Astrocyte of the spinal cord (primary cell): ENCODE measurements at regions not wholly inside any gene's neighbourhood (a gene's known extent, or its start where the extent isn't known, plus 50 kb on each side); places are given as distances from the start of the nearest gene placed in this dataset.
"Not testable (repeated sequence)": the region's sequence is repeated elsewhere in the genome, so short reads cannot be mapped to it uniquely, and the experiment has no call there.

ENCODE experiments used
- DNase-seq: peaks from one replicate; pipeline ENCODE4 v3.0.0; 2011; ENCODE audit warnings: low read depth, low spot score
- H3K4me3 ChIP-seq: 2 replicates; pipeline ENCODE4 v1.5.1; 2011; ENCODE audit warnings: low read depth, mild to moderate bottlenecking, low read length, moderate library complexity
- CTCF ChIP-seq: IDR thresholded peaks from 2 replicates; pipeline ENCODE4 v1.5.1; 2012; ENCODE audit warnings: low read depth, mild to moderate bottlenecking, low read length, inconsistent platforms
- in situ Hi-C: cut with HindIII; loops from 2 replicates; pipeline ENCODE4 v1.10.0; 2017; ENCODE audit warnings: low sequenced_read_pairs

DNA sequence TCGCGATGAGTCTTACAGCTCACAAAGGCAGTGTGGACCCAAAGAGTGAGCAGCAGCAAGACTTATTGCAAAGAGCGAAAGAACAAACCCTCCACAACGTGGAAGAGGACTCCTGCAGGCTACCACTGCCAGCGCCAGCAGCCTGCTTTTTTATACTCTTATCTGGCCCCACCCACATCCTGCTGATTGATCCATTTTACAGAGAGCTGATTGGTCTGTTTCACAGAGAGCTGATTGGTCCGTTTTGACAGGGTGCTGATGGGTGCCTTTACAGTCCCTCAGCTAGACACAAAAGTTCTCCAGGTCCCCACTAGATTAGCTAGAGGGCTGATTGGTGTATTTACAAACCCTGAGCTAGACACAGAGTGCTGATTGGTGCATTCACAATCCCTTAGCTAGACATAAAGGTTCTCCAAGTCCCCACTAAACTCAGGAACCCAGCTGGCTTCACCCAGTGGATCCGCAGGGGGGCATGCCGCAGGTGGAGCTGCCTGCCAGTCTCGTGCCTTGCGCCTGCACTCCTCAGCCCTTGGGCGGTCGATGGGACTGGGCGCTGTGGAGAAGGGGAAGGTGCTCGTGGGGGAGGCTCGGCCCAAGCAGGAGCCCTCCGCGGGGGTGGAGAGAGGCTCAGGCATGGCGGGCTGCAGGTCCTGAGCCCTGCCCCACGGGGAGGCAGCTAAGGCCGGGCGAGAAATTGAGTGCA is 75.7 kb downstream of the QDPR start:
- DNase-seq, in situ Hi-C loops, H3K4me3 ChIP-seq: not testable (repeated sequence)

DNA sequence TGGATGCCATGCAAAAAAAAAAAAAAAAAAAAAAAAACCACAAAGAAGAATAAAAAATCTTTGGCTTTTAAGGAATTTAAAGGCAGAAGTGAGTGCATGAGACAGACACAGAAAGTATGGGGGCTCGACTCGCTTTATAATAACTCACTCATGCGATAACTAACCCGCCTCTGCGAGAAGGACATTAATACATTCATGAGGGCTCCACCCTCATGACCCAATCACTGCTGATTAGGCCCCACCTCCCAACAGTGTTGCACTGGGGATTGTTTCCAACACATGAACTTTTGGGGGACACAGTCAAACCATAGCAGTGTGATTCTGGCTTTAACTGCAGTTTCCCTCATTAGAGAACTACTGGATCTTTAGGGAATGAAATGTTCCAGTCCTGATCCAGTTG is 78.1 kb downstream of the QDPR start:
- no peak overlapping the region for H3K4me3 ChIP-seq
- DNase-seq, result no peak
- TF ChIP-seq CTCF, result no peak
- in situ Hi-C loops, result no loop called here

DNA sequence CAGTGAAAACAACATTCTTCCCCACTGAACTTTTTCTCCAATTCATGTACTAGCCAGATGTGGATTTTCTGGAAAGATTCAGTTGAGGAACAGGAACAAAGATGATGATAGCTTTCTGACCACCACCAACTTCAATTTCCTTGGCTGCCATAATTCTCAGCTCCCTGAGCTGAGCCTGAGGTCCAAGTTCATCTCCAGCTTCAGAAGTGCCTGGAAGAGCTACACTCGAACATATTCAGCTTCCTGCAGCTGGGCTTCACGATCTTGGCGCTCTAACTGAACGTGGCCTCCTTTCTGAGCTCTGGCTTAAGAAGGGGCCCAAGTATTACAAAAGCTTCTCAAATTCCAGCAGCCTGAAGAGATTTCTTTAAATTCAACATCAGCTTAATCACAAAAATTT is 83.9 kb downstream of the QDPR start:
- TF ChIP-seq CTCF, result no peak
- no peak for DNase-seq
- in situ Hi-C loops, result no loop called here
- no peak overlapping the region for H3K4me3 ChIP-seq

DNA sequence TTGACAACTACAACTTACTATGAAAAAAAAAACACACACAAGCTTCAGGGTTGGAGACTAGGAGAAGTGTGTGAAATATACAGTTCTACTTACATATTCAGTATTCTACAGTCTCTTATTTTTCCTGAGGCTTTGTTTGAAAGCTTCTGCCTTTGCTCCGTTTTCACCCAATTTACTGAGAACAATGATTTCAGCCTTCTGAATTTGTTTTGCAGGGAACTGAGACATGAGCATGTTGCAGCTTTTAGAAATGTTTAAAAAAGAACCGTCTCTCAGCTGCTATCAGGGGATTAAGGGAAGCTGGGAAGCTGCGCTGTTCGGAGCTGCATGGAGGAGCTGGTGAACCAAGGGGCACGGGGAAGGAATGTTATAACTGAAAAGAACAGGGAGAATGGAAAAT is 85.7 kb downstream of the QDPR start:
- no peak overlapping the region for H3K4me3 ChIP-seq
- in situ Hi-C loops, result no loop called here
- DNase-seq, result no peak
- TF ChIP-seq CTCF, result no peak

GRCh38 chr4:17418010-17418409 is 93.9 kb downstream of the QDPR start:
- in situ Hi-C loops, result no loop called here
- no peak for DNase-seq
- TF ChIP-seq CTCF, result no peak
- H3K4me3 ChIP-seq, result no peak overlapping the region

DNA sequence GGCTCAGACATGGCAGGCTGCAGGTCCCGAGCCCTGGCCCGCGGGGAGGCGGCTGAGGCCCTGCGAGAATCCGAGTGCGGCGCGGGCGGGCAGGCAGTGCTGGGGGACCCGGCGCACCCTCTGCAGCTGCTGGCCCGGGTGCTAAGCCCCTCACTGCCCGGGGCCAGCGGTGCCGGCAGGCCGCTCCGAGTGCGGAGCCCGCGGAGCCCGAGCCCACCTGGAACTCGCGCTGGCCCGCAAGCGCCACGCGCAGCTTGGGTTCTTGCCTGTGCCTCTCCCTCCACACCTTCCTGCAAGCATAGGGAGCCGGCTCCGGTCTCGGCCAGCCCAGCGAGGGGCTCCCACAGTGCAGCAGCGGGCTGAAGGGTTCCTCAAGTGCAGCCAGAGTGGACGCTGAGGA is 97.5 kb downstream of the QDPR start:
- no peak for TF ChIP-seq CTCF

GRCh38 chr4:17400686-17401085 is 111.2 kb downstream of the QDPR start:
- no peak overlapping the region for H3K4me3 ChIP-seq
- TF ChIP-seq CTCF, result no peak
- in situ Hi-C loops, result no loop called here
- DNase-seq, result no peak

More for the DNA sequence above, 97.5 kb downstream of the QDPR start:
- in situ Hi-C loops, result no loop called here
- no peak for DNase-seq
- no peak overlapping the region for H3K4me3 ChIP-seq
